Keratinocyte (primary cell): ENCODE measurements at regions not wholly inside any gene's neighbourhood (a gene's known extent, or its start where the extent isn't known, plus 50 kb on each side); places are given as distances from the start of the nearest gene placed in this dataset.

Experiments used
- DNase-seq: peaks from one replicate; pipeline ENCODE4 v3.0.0-alpha.2; 2011; ENCODE audit warnings: low read depth, missing footprints, low spot score
- FAIRE-seq: peaks from 2 replicates; lab custom pipeline; 2011; peaks lifted over from hg19 to GRCh38; lab: Jason Lieb, UNC
- H2AFZ ChIP-seq: 2 replicates; pipeline ENCODE4 v1.6.0; 2012; ENCODE audit warnings: low read length, control low read depth, inconsistent platforms; ENCODE audit not compliant: control insufficient read depth
- H3K27ac ChIP-seq: 2 replicates; pipeline ENCODE4 v1.5.1; 2011; ENCODE audit warnings: low read length; ENCODE audit not compliant: control insufficient read depth, insufficient read depth
- H3K27me3 ChIP-seq: 3 replicates; pipeline ENCODE4 v1.6.0; 2011; ENCODE audit warnings: low read length; ENCODE audit not compliant: control insufficient read depth, insufficient read depth; ENCODE audit errors: extremely low read depth
- H3K36me3 ChIP-seq, 2 experiments: 2 replicates in 1 of 2; 3 replicates in 1 of 2; pipeline ENCODE4 v1.5.1; 2011; ENCODE audit warnings: low read length in 2 of 2, mild to moderate bottlenecking in 1 of 2; ENCODE audit not compliant: control insufficient read depth in 2 of 2, insufficient read depth in 2 of 2; ENCODE audit errors: extremely low read depth in 1 of 2
- H3K4me1 ChIP-seq: 3 replicates; pipeline ENCODE4 v1.5.1; 2011; ENCODE audit warnings: low read length; ENCODE audit not compliant: control insufficient read depth, insufficient read depth; ENCODE audit errors: extremely low read depth
- H3K4me2 ChIP-seq: 3 replicates; pipeline ENCODE4 v1.6.0; 2011; ENCODE audit warnings: low read depth, low read length; ENCODE audit not compliant: control insufficient read depth, insufficient read depth; ENCODE audit errors: extremely low read depth
- H3K4me3 ChIP-seq, 3 experiments: fragments of 200-600 bp in 1 of 3; sonication (generic) in 1 of 3; 2 replicates in 2 of 3; 3 replicates in 1 of 3; pipeline ENCODE4 v1.5.1; 2011 to 2016; ENCODE audit warnings: low read length in 3 of 3, mild to moderate bottlenecking in 3 of 3, control low read depth in 2 of 3, inconsistent platforms in 1 of 3, low read depth in 1 of 3, mixed read lengths in 1 of 3, mixed run types in 1 of 3, moderate library complexity in 1 of 3; ENCODE audit not compliant: control insufficient read depth in 2 of 3, insufficient read depth in 2 of 3; ENCODE audit errors: extremely low read depth in 1 of 3
- H3K79me2 ChIP-seq: 2 replicates; pipeline ENCODE4 v1.6.0; 2012; ENCODE audit warnings: low read length; ENCODE audit not compliant: control insufficient read depth, insufficient read depth
- H3K9ac ChIP-seq: 3 replicates; pipeline ENCODE4 v1.6.0; 2011; ENCODE audit warnings: low read length; ENCODE audit not compliant: control insufficient read depth, insufficient read depth; ENCODE audit errors: extremely low read depth
- H3K9me1 ChIP-seq: 3 replicates; pipeline ENCODE4 v1.6.0; 2011; ENCODE audit warnings: low read length; ENCODE audit not compliant: control insufficient read depth, insufficient read depth; ENCODE audit errors: extremely low read depth
- H3K9me3 ChIP-seq: 2 replicates; pipeline ENCODE4 v1.5.1; 2012; ENCODE audit warnings: low read depth, low read length; ENCODE audit not compliant: control insufficient read depth
- H4K20me1 ChIP-seq: 3 replicates; pipeline ENCODE4 v1.6.0; 2011; ENCODE audit warnings: low read length; ENCODE audit not compliant: control insufficient read depth, insufficient read depth; ENCODE audit errors: extremely low read depth
- CTCF ChIP-seq, 3 experiments: IDR thresholded peaks in 1 of 3; conservative IDR thresholded peaks in 1 of 3; optimal IDR thresholded peaks in 1 of 3; 2 replicates in 2 of 3; 3 replicates in 1 of 3; pipeline versions ENCODE3 to v1.5.1; 2011; ENCODE audit warnings: low read length in 3 of 3, mild to moderate bottlenecking in 3 of 3, moderate library complexity in 2 of 3, control low read depth in 1 of 3, inconsistent platforms in 1 of 3; ENCODE audit not compliant: insufficient read depth in 2 of 3; ENCODE audit errors: extremely low read depth in 1 of 3
- EZH2 ChIP-seq: IDR thresholded peaks from one replicate; pipeline ENCODE4 v1.6.1; 2012; ENCODE audit warnings: inconsistent platforms, mild to moderate bottlenecking, low read length, moderate library complexity
- dilution Hi-C: fragments of 300-500 bp; cut with MboI; formaldehyde crosslinking; loops from one replicate; pipeline ENCODE4 v1.7.0; 2020; ENCODE audit warnings: low sequenced_read_pairs; ENCODE audit not compliant: extremely low pct_ligation_motif_present

- H3K79me2 ChIP-seq = no peaks in the 10 kb centered on the region
- H3K9ac ChIP-seq = no peak overlapping the region
- no peak overlapping the region for H3K4me2 ChIP-seq
- no peaks in the 10 kb centered on the region for H3K36me3 ChIP-seq
- no peak for DNase-seq
- dilution Hi-C loops = no loop called here
- no peaks in the 10 kb centered on the region for H3K4me1 ChIP-seq
- H3K9me1 ChIP-seq = no peaks in the 10 kb centered on the region
- FAIRE-seq = no peak
- no peaks in the 10 kb centered on the region for H3K27me3 ChIP-seq
- no peak overlapping the region for H3K4me3 ChIP-seq
- H3K27ac ChIP-seq = no peak overlapping the region
- H2AFZ ChIP-seq = no peak overlapping the region
- TF ChIP-seq EZH2 (no peak), CTCF (optimal IDR thresholded peaks at IDR 0.05 in 1 of 3, IDR thresholded peaks at IDR 0.05 in 1 of 3, conservative IDR thresholded peaks at IDR 0.05 in 1 of 3; ENCODE audit: extremely low read depth in 1 of 3, insufficient read depth in 2 of 3, low read length in 3 of 3) (no peak)
- no peaks in the 10 kb centered on the region for H3K9me3 ChIP-seq
- H4K20me1 ChIP-seq = no peaks in the 10 kb centered on the region
Observed at GRCh38 chr13:62137629-62138405, 722.2 kb upstream of the PCDH20 start.

- Histone ChIP-seq H3K9ac (no peak overlapping the region), H4K20me1 (no peaks in the 10 kb centered on the region), H3K79me2 (no peaks in the 10 kb centered on the region), H3K4me2 (no peak overlapping the region), H3K9me3 (no peaks in the 10 kb centered on the region), H3K27me3 (no peaks in the 10 kb centered on the region), H2AFZ (no peak overlapping the region), H3K4me1 (no peaks in the 10 kb centered on the region), H3K27ac (no peak overlapping the region), H3K9me1 (no peaks in the 10 kb centered on the region), H3K4me3 (no peak overlapping the region), H3K36me3 (no peaks in the 10 kb centered on the region)
- DNase-seq (no peak), FAIRE-seq (no peak)
- TF ChIP-seq CTCF (optimal IDR thresholded peaks at IDR 0.05 in 1 of 3, IDR thresholded peaks at IDR 0.05 in 1 of 3, conservative IDR thresholded peaks at IDR 0.05 in 1 of 3; ENCODE audit: extremely low read depth in 1 of 3, insufficient read depth in 2 of 3, low read length in 3 of 3) (no peak), EZH2 (no peak)
- dilution Hi-C loops = no loop called here
Observed at GRCh38 chr13:62131604-62132003, 716.0 kb upstream of the PCDH20 start.
